GM23338 (cell line): ENCODE measurements at regions not wholly inside any gene's neighbourhood (a gene's known extent, or its start where the extent isn't known, plus 50 kb on each side); places are given as distances from the start of the nearest gene placed in this dataset.

Experiments
- ATAC-seq: fragments of 200-7000 bp; cut with Tn5 transposase; 3 replicates; pipeline ENCODE4 v1.9.1; 2020
- DNase-seq: peaks from one replicate; pipeline ENCODE4 v3.0.0-alpha.2; 2015; ENCODE audit warnings: low spot score
- H2AFZ ChIP-seq: fragments of 200-600 bp; sonication (generic); 2 replicates; pipeline ENCODE4 v1.8.0; 2016; ENCODE audit warnings: antibody characterized with exemption, mild to moderate bottlenecking, moderate library complexity
- H3F3A ChIP-seq: fragments of 200-600 bp; sonication (generic); replicated peaks from 2 replicates; pipeline ENCODE4 v1.8.0; 2017; ENCODE audit warnings: antibody characterized with exemption, mixed run types, low read depth
- H3K27ac ChIP-seq: fragments of 200-600 bp; sonication (generic); 2 replicates; pipeline ENCODE4 v1.6.1; 2016; ENCODE audit warnings: low read depth
- H3K27me3 ChIP-seq: fragments of 200-600 bp; sonication (generic); 2 replicates; pipeline ENCODE4 v1.8.0; 2016; ENCODE audit warnings: mild to moderate bottlenecking, mixed run types, moderate library complexity; ENCODE audit not compliant: insufficient read depth
- H3K36me3 ChIP-seq: fragments of 200-600 bp; sonication (generic); 2 replicates; pipeline ENCODE4 v1.8.0; 2016; ENCODE audit warnings: mild to moderate bottlenecking; ENCODE audit not compliant: insufficient read depth
- H3K4me1 ChIP-seq: fragments of 200-600 bp; sonication (generic); 2 replicates; pipeline ENCODE4 v1.8.0; 2016; ENCODE audit warnings: mild to moderate bottlenecking, moderate library complexity; ENCODE audit not compliant: insufficient read depth
- H3K4me2 ChIP-seq: fragments of 200-600 bp; sonication (generic); 2 replicates; pipeline ENCODE4 v1.7.1; 2017; ENCODE audit warnings: mixed run types
- H3K4me3 ChIP-seq: fragments of 200-600 bp; sonication (generic); 2 replicates; pipeline ENCODE4 v1.6.1; 2016; ENCODE audit warnings: mixed run types
- H3K79me2 ChIP-seq: fragments of 200-600 bp; sonication (generic); replicated peaks from 2 replicates; pipeline ENCODE4 v1.8.0; 2017; ENCODE audit warnings: mild to moderate bottlenecking; ENCODE audit not compliant: insufficient read depth
- H3K9me2 ChIP-seq: fragments of 200-600 bp; sonication (generic); 2 replicates; pipeline ENCODE4 v1.8.0; 2017; ENCODE audit not compliant: insufficient read depth
- H4K20me1 ChIP-seq: fragments of 200-600 bp; sonication (generic); replicated peaks from 2 replicates; pipeline ENCODE4 v1.8.0; 2017; ENCODE audit warnings: mild to moderate bottlenecking; ENCODE audit not compliant: insufficient read depth
- H3K27ac Mint-ChIP-seq: 2 replicates; pipeline ENCODE4 v1.8.0; 2020; ENCODE audit warnings: inconsistent platforms, mild to moderate bottlenecking, moderate library complexity, mixed read lengths
- H3K27me3 Mint-ChIP-seq: 3 replicates; pipeline ENCODE4 v1.8.0; 2022; ENCODE audit warnings: low read depth, mild to moderate bottlenecking, moderate library complexity, mixed read lengths, inconsistent platforms; ENCODE audit not compliant: insufficient read depth, poor library complexity
- H3K36me3 Mint-ChIP-seq: 3 replicates; pipeline ENCODE4 v1.8.0; 2021; ENCODE audit warnings: low read depth, mild to moderate bottlenecking, inconsistent platforms, moderate library complexity, mixed read lengths
- H3K4me1 Mint-ChIP-seq: 3 replicates; pipeline ENCODE4 v1.8.0; 2020; ENCODE audit warnings: mild to moderate bottlenecking, inconsistent platforms, mixed read lengths
- H3K4me3 Mint-ChIP-seq: 3 replicates; pipeline ENCODE4 v1.8.0; 2021; ENCODE audit warnings: moderate library complexity, mild to moderate bottlenecking, inconsistent platforms, mixed read lengths
- H3K9me3 Mint-ChIP-seq: 3 replicates; pipeline ENCODE4 v1.8.0; 2020; ENCODE audit warnings: moderate library complexity, mild to moderate bottlenecking, inconsistent platforms, mixed read lengths
- EZH2 ChIP-seq: fragments of 200-600 bp; sonication (generic); IDR thresholded peaks from one replicate; pipeline ENCODE4 v1.8.0; 2017; ENCODE audit warnings: antibody characterized with exemption, mild to moderate bottlenecking, low read depth; ENCODE audit not compliant: unreplicated experiment
- EZH2phosphoT487 ChIP-seq: fragments of 200-600 bp; sonication (generic); IDR thresholded peaks from one replicate; pipeline ENCODE4 v1.8.1; 2018; ENCODE audit warnings: antibody characterized with exemption; ENCODE audit not compliant: unreplicated experiment
- JUNB ChIP-seq: IDR thresholded peaks from one replicate; pipeline ENCODE4 v1.6.1; 2016; ENCODE audit warnings: antibody characterized with exemption; ENCODE audit not compliant: unreplicated experiment
- NANOG ChIP-seq: IDR thresholded peaks from 2 replicates; pipeline ENCODE4 v1.6.1; 2016; ENCODE audit warnings: antibody characterized with exemption, borderline replicate concordance
- REST ChIP-seq: IDR thresholded peaks from one replicate; pipeline ENCODE4 v1.6.1; 2018; ENCODE audit warnings: antibody characterized with exemption; ENCODE audit not compliant: unreplicated experiment
- STAT1 ChIP-seq: IDR thresholded peaks from one replicate; pipeline ENCODE4 v1.6.1; 2016; ENCODE audit warnings: antibody characterized with exemption; ENCODE audit not compliant: unreplicated experiment
- ZNF331 ChIP-seq: fragments of 250-450 bp; sonication (Bioruptor Pico); IDR thresholded peaks from 2 replicates; pipeline ENCODE4 v1.5.0; 2020; ENCODE audit warnings: low read depth, mild to moderate bottlenecking, moderate library complexity
- TF ChIP-seq, protein P1 (sequence below): IDR thresholded peaks from 2 replicates; pipeline ENCODE4 v1.6.1; 2016; ENCODE audit warnings: antibody characterized with exemption

- H3K4me1 Mint-ChIP-seq = peaks cover 35% of the 10 kb centered on the region
- H3K4me1 ChIP-seq = peaks cover 31% of the 10 kb centered on the region
- no peak overlapping the region for H3K4me3 ChIP-seq
- H3K36me3 ChIP-seq = no peaks in the 10 kb centered on the region
- no peaks in the 10 kb centered on the region for H3K9me3 Mint-ChIP-seq
- H3K9me2 ChIP-seq = no peaks in the 10 kb centered on the region
- peaks cover 69% of the 10 kb centered on the region for H3K27me3 Mint-ChIP-seq
- TF ChIP-seq EZH2phosphoT487 (no peak), STAT1 (no peak), ZNF331 (CRISPR knock-in tag) (no peak), REST (no peak), NANOG (no peak)
- H3K79me2 ChIP-seq = no peaks in the 10 kb centered on the region
- no peak overlapping the region for H3K27ac Mint-ChIP-seq
- no peak overlapping the region for H2AFZ ChIP-seq
- H3K27me3 ChIP-seq = peaks cover 57% of the 10 kb centered on the region
- DNase-seq (no peak), ATAC-seq (no peak)
- no peak overlapping the region for H3K4me2 ChIP-seq
- H4K20me1 ChIP-seq = no peaks in the 10 kb centered on the region
- H3F3A ChIP-seq = 0 out of 2 replicates have a peak, but pooled peaks cover 4% of the 10 kb centered on the region
- no peak overlapping the region for H3K4me3 Mint-ChIP-seq
- H3K36me3 Mint-ChIP-seq = no peaks in the 10 kb centered on the region
- no peak overlapping the region for H3K27ac ChIP-seq
Observed at GRCh38 chr16:86291491-86291890, 218.8 kb upstream of the FOXF1 start.

GRCh38 chr16:86292171-86292775 lies 218.1 kb upstream of the FOXF1 start:
- TF ChIP-seq ZNF331 (CRISPR knock-in tag) = no peak
- no peak for TF ChIP-seq REST
- no peak for TF ChIP-seq JUNB
- TF ChIP-seq STAT1 = no peak
- no peak for TF ChIP-seq EZH2
- no peak for TF ChIP-seq NANOG
- TF ChIP-seq, protein P1, sequence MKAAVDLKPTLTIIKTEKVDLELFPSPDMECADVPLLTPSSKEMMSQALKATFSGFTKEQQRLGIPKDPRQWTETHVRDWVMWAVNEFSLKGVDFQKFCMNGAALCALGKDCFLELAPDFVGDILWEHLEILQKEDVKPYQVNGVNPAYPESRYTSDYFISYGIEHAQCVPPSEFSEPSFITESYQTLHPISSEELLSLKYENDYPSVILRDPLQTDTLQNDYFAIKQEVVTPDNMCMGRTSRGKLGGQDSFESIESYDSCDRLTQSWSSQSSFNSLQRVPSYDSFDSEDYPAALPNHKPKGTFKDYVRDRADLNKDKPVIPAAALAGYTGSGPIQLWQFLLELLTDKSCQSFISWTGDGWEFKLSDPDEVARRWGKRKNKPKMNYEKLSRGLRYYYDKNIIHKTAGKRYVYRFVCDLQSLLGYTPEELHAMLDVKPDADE = no peak
- 0 out of 2 replicates have a peak, but pooled peaks cover 4% of the 10 kb centered on the region for H3F3A ChIP-seq
- peaks cover 30% of the 10 kb centered on the region for H3K4me1 ChIP-seq
- no peaks in the 10 kb centered on the region for H3K79me2 ChIP-seq
- ATAC-seq = no peak
- peaks cover 65% of the 10 kb centered on the region for H3K27me3 Mint-ChIP-seq
- DNase-seq = no peak
- no peaks in the 10 kb centered on the region for H4K20me1 ChIP-seq
- H3K4me2 ChIP-seq = no peak overlapping the region
- H3K27ac Mint-ChIP-seq = no peak overlapping the region
- H2AFZ ChIP-seq = no peak overlapping the region
- no peaks in the 10 kb centered on the region for H3K9me3 Mint-ChIP-seq
- no peak overlapping the region for H3K4me3 Mint-ChIP-seq
- peaks cover 39% of the 10 kb centered on the region for H3K4me1 Mint-ChIP-seq
- H3K27ac ChIP-seq = no peak overlapping the region
- H3K27me3 ChIP-seq = peaks cover 53% of the 10 kb centered on the region
- no peaks in the 10 kb centered on the region for H3K36me3 Mint-ChIP-seq
- H3K36me3 ChIP-seq = no peaks in the 10 kb centered on the region
- H3K9me2 ChIP-seq = no peaks in the 10 kb centered on the region
- H3K4me3 ChIP-seq = no peak overlapping the region
